AG20443 (cell line): ENCODE measurements at regions not wholly inside any gene's neighbourhood (a gene's known extent, or its start where the extent isn't known, plus 50 kb on each side); places are given as distances from the start of the nearest gene placed in this dataset.
"Not testable (repeated sequence)": the region's sequence is repeated elsewhere in the genome, so short reads cannot be mapped to it uniquely, and the experiment has no call there.

Experiments used
- DNase-seq: peaks from one replicate; pipeline ENCODE4 v3.0.0; 2012; ENCODE audit warnings: low spot score, mixed read lengths

DNA sequence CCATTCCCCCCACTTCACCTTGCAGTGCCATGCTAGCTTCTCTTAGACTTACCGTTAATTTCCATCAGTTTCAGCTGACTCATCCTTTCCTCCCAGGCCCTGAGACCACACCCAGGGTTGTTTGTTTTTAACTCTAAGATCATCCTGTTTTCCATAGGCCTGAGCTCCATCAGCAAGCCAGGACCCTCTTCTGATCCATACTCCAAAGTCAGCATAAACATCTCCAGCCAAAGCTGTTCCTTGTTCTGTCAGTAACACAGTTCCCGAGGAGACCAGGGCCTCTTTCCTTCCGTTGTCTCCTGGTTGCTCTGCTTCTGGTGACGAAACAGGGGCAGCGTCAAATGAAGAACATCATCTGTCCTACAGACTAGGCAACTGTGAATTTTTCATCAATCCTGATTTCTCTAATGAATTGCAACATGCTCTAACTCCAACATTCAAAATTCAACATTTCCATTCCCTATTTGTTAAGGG is 83.8 kb upstream of the HNF1B start:
- peak; percentile 60 for DNase-seq

DNA sequence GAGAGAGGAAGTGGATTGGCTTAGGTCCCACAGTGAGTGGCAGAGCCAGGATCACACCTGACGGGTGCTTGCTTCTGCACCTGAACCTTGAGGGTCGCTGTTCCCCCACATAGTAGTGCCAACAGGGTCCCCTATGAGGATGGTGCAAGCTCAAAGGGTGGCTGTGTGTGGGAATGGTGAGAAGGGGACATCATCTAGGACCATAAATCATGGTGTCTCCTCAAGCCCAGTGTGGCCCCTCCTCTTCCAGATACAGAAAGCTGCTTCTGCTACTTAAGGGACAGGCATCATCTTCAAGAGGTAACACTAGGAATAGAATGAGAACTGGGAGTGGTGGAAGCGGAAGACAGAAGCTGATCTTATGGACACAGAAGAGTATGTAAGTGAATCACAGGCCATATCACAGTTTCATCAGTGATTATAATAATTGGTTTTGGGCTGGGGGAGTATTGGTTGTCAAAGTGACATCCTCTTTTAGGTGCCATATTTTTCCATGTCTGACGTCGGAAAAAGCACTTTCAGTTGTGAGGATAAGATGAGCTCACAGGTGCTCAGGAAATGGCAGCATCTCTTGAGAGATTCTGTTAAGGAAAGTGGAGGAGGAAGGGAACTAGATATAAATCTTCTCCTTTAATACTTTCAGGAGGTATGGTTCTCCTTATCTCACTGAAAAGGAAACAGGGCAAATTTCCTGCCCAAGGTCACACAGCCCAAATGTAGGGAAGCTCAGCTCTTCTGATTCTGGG is 83.2 kb upstream of the HNF1B start:
- no peak for DNase-seq

DNA sequence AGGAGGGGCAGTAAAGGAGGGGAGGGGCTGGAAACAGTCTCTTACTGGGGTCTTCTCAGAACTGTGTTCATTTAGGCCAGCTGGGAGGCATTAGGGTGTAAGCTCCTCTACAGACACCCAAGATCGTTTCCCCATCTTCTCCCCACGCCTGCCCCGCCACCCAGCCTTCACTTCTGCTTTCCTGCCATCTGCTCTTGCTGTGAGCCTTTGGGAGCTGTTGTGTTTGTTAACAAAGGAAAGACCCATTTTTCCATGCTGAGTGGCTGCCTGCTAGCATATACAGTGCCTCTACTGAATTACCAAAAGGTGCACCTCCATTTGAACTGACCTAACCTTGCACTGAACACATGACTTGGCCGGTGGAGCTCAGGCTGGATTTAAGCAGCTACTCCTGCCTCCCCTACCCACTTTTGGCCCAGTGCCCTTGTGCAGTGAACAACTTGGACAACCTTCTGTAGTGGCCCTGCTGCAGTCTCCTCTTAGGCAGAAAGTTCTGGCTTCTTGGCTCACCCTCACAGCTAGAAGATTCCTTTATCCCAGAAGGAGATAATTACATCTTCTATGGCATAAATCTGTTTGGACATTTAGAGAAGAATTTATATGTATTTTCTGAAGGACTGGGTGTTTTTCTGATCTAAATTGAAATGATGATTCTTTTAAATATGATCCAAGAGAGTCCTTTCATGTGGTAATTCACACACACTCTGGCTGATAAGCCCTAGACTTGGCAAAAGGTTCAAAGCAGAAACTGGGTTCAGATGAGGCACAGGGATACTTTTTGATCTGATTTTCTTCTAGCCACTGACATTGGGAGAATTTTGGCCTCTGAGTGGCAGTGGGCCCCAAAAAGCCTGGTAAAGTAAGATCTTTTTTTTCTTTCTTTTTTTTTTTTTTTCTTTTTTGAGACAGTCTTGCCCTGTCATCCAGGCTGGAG is 81.9 kb upstream of the HNF1B start:
- DNase-seq = no peak

DNA sequence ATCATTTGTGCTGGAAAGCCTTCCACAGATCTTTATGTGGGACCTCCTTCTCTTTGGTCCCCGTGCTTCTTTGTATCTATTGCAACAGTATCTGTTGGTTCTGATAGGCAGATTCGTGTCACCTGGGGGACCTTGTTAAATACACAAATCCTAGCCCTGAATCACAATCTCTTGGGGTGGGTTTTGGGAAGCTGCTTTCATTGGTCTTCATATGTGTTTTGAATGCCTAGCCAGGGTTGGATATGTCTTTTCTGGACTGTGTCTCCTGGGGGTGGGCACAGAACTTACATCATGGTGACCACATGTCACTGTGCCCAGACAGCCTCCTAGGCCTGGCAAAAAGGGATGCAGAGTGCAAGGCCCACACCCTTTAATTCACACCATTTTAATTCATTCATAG is 81.0 kb upstream of the HNF1B start:
- DNase-seq = no peak

DNA sequence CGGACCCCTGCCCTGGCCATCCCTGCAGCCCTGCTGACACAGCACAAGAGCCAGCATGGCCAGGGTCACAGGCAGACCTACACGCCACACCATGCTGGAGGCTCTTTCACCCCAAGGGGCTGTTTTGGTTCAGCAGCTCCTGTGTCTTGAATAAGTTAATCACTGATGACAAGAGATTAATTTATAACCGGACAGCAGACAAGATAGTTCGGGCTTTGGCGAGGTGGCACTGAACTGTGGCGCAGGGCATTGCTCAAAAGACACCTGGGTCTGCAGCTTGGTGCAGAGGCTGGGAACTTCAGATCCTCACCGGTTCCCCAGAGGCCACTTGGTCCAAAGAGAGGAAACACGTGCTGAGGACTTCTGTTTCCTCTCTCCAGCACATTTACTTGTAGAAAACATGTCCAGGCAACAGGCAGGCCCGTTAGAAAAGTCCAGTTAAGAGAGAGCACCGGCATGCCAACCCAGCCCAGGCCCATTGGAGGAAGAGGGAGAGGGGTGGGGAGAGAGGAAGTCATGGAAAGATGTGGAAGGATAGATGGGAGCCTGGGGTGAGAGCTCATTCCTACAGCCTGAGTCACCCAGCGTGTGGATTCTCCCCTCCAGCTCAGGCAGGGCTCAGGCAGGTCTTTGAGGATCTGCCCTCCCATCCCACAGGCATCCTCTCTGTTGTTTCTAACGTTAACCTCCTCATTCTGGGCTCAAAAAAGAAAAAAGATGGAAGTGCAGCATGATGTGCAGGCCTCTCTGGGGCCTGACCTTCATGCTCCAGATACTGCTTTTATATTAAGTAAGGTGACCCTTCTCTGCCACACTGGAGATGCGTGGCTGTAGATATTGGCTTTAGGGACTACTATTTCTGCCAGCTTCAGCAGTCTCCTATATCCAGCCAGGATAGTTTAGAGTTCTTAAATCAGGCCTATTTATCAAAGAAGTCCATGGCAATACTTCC is 80.0 kb upstream of the HNF1B start:
- DNase-seq = peak; percentile 91

DNA sequence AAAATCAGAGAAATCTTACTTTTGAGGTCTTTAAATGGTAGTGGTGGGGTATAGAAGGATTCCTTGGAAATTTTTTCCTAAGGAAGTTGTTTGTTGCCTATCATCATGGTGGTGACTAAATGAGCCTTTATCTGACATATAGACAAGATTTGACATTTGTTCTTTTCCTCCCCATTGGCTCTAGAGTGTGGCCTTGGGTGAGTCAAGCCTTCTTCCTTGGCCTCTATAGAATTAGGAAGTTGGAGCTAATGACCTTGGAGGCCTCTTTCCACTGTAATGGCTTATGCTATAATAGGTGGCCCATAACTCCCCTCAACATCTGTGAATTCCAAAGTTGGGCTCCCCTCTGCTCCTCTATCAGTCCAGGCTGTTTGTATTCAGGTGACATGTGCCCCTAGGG is 79.1 kb upstream of the HNF1B start:
- no peak for DNase-seq

DNA sequence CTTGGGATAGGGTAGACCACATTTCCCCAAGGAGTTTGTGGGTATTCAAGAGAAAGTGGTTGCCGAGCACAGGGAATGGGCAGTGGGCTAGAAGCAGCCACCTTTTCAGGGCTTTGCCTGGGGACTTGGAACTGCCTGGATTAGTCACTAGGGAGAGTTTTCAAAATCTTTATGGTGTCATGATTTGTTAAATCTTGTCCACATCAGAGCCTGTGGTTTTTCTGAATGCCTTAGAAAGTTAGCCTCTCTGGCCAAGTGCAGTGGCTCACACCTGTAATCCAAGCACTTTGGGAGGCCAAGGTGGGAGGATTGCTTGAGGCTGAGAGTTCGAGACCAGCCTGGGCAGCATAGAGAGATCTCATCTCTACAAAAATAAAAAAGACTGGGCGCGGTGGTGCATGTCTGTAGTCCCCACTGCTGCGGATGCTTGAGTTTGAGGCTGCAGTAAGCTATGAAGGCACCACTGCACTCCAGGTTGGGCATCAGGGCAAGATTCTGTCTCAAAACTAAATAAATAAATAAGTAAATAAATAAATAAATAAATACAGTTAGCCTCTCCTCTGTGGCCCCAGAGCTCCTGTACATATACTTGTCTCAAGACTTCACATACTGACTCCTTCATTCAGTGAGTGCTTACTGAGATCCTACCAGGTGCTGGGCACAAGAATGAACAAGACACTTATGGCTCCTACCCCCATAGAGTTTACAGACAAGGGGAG is 76.3 kb upstream of the HNF1B start:
- no peak for DNase-seq

DNA sequence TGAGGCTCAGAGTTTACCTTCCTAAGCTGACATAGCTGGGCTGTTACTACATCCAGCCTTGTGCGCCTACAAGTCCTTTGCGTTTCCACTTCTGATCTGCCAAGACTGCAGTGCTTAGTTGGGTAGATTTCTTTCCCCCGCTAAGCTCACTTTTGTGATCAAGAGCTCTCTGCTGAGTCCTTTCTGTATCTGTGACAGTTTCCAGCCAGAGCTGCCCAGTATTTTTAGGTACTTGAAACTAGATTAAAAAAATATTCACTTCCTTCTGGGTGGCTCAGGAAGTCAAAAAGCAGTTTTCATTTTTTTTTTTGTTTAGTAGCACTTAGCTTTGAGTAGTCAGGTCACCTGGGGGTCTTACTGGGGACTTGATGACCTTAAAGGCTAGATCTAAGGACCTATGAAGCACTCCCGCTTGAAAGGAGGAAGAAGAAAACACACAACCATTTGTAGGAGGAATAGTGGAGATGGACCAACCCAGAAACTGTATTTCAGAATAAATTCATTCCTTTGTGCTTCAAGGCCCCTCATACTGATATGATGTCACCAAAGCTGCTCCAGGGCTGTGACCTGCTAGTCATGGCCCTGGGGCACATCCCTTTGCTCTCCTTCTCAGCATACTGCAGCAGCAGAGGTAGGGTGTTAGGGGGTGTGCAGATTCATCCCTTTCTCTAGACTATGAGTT is 75.6 kb upstream of the HNF1B start:
- DNase-seq = no peak

DNA sequence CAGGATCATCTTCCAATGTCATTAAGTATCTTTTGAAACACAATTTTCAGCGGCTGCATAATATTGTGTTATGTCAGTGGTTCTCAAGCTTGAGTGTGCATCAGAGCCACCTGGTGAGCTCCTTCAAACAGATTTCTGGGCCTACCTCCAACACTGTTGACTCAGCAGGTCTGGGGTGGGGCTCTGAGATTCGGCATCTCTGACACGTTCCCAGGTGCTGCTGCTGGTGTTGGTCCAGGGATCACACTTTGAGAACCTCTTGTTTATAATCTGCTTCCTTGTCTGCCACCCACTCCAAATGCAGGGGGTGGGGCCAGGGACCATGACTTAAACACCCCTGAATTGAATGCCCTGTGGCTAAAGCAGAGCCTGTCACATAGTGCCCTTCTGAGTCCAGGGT is 73.8 kb upstream of the HNF1B start:
- no peak for DNase-seq

DNA sequence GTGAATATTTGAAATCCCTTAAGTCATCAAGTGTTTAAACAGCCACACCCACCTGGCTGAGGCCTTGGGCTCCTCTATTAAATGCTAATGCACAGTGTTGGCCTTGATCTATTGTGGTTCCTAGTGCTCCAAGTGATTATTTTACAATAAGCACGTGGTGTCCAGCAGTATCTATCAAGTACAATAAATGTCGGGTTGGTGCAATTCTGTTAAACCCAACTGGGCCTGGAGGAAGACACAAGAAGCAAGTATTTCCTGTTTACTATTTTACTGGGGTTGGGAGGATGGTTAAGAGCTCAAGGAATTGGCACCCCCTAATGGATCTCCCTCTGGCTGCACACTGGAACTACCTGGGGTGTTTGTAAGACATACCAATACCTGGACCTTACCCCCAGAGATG is 72.1 kb upstream of the HNF1B start:
- DNase-seq = no peak

DNA sequence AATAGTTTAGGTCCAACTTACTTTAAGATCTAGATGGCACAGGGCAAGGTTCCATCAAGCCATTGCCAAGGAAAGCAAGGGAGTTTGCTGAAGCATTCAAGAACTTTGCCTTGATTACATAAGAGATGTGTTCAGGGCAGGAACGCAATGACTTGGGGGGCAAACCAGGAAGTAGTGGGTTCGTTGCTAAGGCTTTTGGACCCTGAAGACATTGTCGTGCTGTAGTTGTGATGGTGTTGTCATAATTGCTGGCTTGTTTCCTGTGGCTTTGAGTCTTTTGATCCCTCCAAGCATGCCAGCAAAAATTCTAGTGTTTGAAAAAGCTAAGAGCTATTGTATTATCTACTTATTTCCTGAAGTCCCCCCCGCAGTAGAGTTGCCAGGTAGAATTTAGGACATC is 70.7 kb upstream of the HNF1B start:
- no peak for DNase-seq

DNA sequence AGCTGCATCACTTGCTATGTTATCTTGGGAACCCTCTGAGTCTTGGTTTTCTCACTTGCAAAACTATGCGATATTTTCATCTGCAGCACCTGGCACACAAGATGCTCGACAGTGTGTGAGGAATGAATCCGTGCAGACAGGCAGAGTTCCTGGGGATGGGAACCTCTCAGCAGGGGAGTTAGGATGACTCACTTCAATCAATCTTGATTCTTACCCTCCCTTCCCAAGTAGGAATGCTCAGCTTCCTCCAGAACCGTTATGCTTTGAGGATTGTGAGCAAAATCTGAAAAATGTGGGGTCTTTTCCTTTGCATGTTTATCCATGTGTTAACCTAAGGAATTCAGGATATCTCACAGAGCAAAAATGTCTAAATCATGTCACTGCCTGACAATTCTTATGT is 68.9 kb upstream of the HNF1B start:
- DNase-seq = peak; percentile 80

DNA sequence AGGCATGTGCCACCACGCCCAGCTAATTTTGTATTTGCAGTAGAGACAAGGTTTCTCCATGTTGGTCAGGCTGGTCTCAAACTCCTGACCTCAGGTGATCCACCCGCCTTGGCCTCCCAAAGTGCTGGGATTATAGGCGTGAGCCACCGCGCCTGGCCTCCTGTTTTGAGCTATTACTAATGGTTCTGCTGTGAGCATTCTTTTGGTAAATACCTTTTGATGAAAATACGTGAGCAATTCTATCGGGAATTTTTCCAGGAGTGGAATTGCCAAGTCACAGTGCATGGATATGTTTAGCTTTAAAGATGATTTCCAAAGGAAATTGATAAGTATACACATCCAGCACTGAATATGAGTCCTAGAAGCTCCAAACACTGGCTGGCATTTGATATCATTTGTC is 64.0 kb upstream of the HNF1B start:
- not testable (repeated sequence) for DNase-seq

DNA sequence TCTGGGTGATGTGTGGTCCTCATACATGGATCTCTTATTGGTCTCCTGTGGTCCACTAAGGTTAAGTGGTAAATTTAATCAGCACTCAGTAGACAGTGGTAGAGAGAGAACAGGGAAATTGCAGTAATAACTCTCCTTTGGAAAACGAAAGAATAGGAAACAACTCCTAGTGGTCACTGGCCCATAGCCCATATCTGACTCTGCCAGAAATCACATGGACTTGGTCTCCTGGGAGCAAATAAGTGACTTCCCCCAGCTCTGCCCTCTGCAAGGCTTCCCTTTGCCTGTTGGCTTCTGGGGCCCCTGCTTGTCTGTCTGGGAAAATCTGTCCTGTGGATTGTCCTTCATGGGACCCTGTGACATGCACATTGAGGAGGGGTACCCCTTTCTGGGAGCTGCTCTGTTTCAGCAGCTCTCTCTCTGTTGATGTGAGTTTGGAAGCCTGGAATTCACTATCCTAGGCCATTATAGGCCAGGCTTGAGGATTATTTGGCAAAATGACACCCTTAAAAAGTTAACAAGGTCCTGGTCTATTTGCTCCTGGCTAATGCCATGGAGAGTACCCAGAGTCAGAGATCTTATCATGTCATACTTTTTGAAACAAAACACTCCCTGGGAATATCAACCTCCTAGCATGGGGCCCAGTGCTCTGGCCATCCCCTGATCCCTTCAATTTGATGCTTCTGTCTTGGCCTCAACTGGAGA is 58.0 kb upstream of the HNF1B start:
- DNase-seq = peak; percentile 86

DNA sequence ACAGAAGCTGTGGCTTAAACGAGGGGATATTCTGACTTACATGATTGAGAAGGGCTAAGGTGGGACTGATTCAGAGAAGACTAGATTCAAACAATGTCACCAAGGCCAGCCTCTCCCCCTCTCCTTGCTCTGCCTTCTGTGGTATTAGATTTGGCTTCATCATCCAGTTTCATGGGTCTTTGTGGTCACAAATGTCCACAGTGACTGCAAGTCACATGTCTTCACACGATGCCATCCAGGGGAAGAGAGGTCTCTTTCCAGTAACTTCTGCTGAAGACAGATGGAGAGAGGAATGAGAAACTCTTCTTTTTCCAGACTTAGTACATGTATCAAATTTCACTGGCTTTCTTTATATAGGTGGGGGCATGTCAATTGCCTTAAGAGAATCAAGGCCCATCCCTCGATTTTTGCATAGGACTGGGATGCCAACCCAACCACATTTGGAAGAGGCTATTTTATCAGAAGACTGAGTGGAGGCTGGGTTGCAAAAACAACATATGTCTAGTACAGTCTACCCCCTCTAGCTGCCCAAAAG is 57.3 kb upstream of the HNF1B start:
- DNase-seq = no peak

DNA sequence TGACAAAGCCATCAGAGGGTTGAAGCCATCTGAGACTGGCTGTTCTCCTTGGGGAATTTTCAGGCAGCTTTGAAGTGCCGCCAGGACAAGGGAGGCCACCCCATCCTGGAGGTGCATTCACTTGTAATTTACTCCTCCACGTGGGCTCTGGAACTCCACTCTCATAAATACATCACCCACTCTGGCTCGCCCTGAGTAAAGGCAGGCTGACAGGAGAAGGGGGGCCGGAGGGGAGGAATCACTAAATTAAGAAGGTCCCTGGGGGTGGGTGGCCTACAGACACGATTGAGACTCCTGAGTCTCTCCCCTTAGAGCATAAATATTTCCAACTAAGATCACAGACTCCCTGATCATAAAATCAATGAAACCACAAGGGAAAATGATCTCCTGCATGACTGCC is 56.3 kb upstream of the HNF1B start:
- DNase-seq = no peak

DNA sequence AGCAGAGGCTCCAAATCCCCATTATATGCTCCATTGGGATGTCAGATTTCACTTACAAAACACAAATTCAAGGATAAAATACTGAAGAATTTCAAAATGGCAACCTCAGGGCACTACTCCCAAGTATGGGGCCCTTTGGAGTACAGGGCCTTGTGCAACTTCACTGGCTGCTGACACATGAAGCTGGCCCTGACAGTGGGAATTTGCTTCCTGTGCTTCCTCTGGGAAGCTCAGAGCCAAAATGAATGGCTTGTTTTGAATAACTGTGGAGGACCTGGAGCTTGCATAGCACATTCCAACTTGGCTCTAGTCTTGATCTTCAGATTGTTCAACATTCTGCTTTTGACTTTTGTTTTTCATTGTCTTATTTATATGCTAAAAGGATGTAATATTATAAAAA is 52.3 kb upstream of the HNF1B start:
- DNase-seq = peak; percentile 69

DNA sequence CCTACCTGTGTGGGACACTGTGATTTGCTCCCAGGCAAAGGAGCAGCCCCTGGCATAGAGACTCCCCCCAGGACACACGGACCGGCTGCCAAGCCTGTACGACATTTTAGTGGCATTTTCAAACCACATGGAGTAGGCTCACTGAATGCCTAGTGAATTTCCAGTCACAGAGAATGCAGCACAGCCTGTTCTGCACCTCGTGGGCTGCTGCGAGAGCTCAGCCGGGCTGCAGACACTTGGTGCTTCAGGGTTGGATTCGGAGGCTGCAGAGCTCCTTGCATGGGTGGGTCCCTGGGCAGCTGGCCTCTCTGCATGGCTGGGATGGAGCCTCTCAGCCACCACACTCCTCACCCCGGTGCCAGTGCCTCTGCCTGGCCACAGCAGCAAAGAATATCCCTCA is 51.2 kb upstream of the HNF1B start:
- DNase-seq = no peak
